Activated CD8-positive, alpha-beta memory T cell treated with anti-CD3 and anti-CD28 coated beads for 48 hours (primary cell): ENCODE measurements at regions not wholly inside any gene's neighbourhood (a gene's known extent, or its start where the extent isn't known, plus 50 kb on each side); places are given as distances from the start of the nearest gene placed in this dataset.

Source experiments
- DNase-seq, 3 experiments: peaks; one replicate each; pipeline ENCODE4 v3.0.0-alpha.2; 2020; ENCODE audit warnings: low read depth in 2 of 3, low spot score in 2 of 3

DNA sequence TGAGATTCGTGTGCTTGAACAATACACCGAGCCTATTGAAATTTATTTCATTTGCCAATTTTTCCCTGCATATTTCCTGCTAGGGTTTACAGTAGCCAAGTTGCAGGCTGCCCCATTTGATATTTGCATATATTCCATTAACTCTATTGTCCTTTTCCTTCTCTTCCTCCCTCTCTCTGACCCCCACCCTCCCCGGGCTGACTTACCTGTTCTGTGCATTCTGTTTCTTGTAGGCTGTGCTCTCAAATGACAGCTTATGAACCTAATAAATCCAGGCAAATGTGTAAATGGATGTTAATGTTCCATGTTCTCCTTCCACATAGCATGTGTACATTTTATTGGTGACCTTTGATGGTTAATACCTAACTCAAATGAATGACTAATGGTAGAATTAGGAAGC is 1169.2 kb upstream of the WWC1 start:
- no peak for DNase-seq

DNA sequence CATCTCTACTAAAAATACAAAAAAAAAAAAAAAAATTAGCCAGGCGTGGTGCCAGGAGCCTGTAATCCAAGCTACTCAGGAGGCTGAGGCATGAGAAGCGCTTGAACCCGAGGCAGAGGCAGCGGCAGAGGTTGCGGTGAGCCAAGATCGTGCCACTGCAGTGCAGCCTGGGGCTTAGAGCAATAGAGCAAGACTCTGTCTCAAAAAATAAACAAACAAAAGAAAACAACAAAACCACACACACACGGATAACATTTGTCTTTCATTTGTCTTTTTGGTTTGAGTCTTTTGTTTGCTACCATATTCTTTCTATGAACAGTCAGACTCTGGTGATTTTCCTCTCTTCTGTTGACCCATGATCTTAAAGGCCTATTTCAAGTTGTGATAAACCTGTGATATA is 1168.3 kb upstream of the WWC1 start:
- no peak for DNase-seq

DNA sequence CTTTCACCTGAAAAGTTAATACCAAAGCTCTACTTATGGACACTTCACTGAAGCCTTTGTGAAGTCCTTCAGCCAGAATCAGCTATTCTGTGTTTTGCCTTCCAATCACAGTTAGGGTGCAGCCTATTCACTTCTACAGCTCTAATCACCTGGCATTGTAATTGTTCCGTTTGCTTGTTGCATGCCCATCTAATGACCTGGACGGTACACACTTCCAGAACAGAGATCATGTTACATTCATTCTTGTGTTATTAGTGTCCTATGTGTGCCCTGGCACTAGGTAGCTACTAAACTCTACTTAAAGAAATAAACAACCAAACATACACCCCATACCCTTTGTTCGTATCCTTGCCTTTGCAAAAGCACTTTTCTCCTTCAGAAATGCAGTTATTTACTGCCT is 1162.9 kb upstream of the WWC1 start:
- DNase-seq, result no peak

DNA sequence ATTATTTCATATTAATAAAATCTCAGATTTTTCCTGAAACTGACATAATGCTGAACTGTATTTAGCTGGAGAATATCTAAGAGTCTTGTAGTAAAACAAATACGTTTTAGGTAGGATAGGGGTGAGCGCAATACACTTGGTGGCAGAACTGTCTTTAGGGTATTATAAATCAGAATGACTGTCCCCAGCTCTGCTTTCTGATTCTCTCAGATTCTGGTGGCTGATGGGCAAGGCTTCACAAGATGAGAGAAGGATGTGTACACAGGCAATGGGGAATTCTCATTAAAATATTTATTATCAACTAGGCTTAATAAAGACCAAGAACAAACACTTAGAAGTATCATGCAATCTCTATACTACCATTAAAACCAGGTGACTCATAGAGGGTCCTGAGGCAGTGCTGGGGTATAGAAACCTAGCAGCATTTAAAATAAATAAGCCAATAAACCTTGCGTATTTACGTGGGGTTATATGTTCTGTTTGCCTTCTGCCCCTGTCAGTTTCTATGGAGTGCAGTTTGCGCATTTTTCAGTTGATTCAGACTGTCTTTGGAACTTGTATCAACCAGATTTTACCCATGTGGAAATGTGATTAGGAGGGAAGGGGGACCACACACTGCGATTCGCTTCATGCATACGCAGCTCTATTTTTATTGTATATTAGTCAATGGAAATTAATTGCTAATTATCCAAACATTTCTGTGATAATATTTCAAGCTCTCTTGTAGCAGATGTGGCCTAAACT is 1150.7 kb upstream of the WWC1 start:
- DNase-seq, result no peak

DNA sequence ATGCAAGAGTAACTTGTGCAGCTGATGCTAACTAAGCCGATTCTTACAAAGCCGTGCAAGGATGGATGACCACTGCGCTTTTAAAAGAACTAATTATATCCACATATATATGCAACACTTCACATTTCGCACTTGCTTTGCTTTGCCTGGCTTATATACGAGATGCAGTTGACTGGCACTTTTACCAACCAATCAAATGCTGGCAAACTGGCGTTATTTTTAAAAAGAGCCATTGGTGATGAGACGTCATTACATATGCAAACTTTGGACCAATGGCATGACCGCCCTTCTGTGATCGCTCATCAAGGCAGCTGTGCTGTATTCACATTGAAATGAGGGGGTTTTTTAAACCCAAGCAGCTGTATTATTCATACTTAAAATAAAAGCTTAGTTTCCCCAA is 1147.7 kb upstream of the WWC1 start:
- DNase-seq, result no peak

DNA sequence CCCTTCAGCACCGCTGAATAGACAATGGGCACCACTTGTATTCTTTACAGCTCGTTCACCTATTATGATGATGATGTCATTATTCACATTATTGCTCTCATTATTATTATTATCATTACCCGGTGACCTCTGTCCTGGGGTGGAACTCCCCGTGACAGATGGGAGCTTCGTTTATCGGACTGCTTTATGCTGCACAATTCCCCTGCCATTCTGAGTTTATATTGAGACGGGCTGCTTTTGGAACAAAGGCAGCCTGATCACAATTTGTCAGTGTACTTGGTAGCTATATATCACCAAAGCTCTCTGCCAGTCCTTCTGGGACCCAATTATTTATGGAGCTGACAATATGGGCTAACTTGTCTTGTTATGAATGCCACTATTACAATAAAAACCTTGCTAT is 1145.6 kb upstream of the WWC1 start:
- DNase-seq, result no peak

DNA sequence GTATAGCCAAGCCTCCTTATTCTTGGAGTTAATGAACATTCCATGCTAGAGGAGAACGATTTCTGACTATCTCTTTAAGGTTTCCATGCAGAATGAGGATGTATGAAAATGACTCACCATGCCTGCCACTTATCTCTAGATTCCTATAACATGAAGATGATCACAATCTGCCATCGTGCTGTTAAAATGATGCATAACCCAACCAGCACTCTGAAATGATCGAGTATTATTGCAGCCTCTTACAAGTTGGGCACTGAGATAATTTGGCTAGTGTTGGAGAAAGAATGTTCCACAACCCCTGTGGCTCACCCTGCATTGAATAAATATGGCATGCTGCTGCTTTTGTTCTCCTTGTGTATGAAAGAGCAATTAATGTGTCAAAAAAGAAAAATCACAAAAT is 1143.6 kb upstream of the WWC1 start:
- no peak for DNase-seq

DNA sequence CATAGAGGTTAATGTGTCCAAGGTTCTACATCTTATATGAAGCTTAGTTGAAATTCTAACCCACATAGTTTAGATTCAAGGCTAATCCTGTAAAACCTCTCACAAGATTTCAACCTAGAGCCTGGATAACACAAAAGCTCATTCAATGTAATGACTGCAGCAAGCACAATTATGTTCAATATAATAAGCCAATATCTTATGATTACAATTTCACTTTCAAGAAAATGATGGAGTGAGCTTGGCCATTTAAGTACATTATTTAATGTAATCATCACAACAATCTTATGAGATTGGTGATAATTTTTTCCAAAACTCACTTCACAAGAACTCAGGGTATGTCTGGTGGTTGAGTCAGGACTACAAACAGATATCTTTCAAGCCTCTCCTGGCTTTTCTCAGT is 1140.8 kb upstream of the WWC1 start:
- no peak for DNase-seq

DNA sequence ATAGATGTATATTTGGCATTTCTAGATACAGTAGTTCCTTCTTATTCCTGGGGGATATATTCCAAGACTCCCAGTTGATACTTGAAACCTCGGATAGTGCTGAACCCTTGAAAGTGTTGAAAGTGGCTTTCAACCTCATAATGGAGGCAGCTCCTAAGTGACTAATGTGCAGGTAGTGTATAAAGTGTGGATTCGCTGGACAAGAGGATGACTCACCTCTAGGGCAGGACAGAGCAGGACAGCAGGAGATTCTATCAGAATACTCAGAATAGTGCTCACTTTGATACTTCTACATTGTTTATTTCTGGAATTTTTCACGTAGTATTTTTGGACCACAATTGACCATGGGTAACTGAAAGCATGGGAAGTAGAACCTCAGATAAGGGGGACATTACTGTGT is 1138.9 kb upstream of the WWC1 start:
- DNase-seq, result no peak

DNA sequence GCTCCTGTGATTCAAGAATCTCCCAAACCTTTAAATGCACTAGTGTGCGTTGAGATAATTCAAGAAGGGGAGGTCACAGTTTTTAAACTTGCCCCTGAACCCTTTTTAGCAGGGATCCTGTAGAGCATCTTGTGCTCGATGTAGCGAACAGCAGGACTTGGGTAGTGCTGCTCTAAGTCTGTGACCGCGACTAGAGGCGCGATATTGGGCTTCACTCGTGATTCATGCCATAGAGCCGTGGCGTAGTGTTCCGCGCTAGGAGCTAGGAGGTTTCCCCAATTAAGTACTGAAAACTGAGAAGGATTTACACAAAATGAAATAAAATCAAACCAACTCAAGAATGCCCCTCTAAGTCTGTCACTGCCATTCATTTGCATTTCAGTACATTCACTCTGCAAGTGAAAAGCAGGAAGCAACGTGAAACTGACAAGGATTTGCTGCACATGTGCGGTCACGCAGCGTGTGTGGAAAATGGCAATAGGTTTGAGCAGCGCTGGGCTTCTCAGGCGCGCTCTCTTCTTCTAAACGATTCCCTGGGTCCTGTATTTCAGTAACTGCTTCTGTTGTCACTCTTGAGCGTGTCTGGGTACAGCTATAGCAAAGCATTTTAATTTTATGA is 1135.9 kb upstream of the WWC1 start:
- no peak for DNase-seq

DNA sequence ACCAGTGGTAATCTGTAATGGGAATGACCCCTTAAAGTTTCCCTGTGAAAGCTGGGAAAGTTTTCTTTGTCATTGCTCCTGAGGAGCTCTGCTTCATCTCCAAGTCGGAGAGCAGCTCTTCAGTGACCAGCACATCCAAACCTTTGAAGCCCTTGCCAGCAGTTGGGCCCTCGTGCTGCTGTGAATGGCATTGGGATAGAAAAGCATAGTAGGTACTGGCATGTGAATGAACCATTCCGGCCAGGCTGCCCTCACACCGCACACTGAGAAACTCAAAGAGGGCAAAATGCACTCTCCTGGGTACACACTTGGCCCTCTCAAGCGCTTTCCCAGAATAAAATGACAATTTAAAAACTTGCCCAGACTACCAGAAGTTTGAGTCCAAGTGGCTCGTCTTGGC is 1135.0 kb upstream of the WWC1 start:
- DNase-seq, result no peak

DNA sequence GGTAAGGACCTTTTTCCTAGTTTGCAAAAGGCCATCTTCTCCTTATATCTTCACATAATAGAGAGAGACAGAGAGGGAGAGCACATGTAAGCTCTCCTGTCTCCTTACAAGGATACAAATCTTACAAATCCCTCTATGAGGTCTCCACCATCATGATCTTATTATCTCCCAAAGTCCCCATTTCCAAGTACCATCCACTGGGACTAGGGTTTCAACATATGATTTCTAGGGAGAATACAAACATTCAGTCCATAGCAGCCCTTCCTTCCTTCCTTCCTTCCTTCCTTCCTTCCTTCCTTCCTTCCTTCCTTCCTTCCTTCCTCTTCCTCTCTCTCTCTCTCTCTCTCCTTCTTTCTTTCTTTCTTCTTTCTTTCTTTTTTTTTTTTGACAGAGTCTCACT is 1132.9 kb upstream of the WWC1 start:
- DNase-seq, result no peak

DNA sequence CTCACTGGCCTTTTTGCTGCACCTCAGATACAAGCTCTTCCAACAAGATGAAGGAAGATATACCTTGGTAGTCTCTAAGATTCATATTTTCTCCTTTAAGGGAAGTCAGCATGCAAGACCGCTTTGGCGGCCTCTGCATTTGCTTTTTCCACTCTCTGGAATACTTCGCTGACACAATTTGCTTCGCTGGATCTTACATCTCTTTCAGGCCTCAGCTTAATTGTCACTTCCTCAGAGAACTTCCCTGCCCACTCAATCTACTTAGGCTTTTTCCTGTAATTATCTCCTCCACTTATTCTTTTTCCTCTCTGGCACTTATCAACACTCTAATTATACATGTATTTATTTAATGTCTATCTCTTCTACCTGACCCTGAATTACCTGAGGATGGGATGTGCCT is 1131.1 kb upstream of the WWC1 start:
- DNase-seq, result no peak

DNA sequence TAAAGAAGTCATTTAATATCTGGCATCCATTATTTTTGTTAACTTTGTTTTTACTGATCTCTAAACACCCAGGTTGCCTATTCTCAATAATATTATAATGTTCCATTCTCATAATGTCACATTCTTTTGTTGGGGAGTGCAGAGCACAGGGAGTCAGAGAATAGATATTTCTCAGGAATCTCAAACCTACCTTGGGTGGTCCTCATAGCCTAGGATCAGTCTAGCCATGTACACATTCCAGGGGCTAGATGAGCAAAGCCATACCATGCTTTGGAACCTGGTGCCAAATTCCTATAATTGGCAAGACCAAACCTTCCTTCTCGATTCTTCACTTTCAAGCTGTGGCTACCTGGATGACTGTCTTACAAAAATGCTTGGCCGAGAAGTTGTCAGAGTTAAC is 1124.7 kb upstream of the WWC1 start:
- DNase-seq, result no peak

DNA sequence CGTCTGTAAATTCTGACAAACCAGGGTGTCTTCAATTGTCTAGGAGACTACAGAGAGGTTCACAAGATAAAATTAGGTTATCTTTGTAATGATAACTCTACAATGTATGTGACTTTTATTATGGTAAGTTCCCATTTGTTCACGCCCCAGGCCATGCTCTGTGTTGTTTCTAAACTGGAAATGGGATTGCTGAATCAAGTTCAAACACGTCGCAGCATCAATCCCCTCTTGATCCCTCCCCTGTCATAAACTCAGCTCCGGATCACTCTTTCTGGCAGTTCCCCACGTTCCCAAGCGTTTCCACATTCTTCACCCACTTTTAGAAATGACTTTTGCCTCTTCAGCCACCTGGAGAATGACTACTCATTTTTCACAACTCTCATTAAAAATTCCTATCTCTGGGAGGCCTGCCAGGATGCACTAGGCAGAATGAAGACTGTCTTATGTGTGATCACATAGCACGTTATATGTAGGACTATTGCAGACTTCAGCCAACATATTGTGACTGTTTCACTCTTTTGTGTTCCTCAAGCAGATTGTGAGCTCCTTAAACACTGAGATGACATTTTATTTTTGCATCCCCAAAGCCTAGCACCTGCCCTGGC is 1124.2 kb upstream of the WWC1 start:
- no peak for DNase-seq

DNA sequence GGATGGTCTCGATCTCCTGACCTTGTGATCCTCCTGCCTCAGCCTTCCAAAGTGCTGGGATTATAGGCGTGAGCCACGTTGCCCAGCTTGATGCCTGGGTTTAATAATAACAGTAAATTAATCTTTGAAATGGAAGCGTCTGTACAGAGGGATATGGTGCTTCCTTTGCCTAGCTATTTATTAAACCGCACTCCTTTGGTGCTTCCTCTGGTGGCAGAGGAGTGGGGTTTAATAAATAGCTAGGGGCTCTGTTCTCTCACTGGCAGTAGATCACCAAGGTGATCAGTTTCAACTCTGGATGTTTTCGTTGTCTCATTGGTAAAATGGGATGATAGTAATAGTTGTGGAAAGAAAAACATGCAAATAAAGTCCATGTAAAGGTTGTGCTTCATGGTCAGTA is 1122.5 kb upstream of the WWC1 start:
- no peak for DNase-seq

DNA sequence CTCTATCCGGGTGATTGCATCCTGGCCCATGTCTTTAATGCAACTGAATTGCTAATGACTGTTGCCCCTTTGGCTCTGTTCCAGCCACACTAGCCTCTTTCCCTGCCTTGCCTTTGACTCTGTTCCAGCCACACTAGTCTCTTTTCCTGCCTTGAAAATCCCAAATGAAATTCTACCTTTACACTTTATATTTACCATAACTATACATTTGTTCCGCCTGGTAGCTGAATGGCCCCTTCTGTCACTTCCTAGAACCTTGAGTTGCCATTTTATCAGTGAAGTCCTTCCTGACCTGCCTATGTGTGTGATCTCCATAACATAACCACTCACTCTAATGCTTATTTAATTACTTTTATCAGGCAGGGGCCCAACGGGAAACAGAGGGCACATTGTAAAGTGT is 1120.4 kb upstream of the WWC1 start:
- no peak for DNase-seq

DNA sequence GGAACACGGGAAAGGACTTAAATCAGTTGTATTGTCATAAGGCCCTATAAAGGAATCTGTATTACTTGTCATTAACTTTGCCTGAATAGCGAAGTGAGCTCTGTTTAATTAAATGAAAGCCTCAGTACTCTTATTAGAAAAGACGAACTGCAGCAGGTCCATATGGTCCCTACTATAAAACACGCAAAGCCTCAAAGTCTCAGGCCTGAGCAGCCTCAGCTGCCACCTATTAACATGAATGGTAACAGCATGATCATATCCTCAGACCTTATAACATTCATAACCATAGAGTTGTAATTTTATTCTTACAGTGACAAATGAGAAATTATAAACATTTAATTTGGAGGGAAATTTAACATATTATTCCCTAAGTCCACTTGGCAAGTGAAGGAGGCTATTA is 1113.7 kb upstream of the WWC1 start:
- no peak for DNase-seq

DNA sequence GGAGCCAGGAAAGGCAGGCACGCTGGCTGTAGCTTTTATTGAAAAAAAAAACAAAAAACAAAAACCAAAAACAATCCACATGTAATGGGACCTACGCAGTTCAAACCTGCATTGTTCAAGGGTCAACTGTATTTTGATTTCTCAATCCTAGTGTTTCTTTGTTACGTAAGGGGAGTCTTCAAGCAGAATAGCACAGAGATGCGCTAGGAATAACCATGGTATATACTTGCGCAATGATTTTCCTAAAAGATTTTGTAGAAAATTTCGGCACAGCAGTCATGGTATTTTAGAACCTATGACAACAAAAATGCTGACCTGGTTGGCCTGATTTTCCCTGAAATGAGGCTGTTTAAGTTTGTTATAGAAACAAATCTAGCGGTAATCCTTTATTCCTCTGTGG is 1110.5 kb upstream of the WWC1 start:
- no peak for DNase-seq

DNA sequence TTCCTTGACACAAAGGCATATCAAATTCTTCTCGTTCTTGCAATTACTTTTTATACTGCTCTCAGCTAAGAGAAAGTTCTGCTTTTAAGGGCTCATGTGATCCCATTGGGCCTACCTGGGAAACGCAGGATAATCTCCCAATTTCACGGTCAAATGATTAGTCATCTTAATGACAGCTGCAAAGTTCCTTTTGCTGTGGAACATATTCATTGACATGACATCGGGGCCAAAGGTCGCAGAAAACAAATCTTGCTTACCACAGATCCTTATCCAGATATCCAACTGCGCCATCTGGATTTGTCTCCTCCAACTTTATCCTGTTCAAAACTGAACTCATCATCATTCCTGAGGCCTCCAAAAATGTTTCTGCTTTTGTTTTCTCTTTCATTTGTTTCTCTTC is 1085.6 kb upstream of the WWC1 start:
- DNase-seq, result no peak

DNA sequence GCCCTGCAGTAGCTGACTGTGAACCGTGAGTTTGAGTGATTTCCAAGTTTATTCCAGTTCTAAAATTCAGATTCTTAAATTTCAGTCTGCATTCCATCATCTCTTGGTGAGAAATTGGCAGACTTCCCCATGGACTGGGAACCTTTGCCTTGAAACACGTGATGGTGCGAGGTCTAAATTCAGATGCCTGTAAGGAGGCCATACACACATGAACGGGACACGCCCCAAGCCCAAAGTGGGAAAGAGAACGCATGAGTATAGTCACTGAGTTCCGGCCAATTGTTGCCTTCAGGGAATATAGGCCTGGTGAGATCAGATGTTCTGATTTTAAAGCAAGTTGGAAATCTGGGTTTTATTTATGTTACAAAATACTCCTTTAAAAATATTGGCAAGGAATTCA is 1084.4 kb upstream of the WWC1 start:
- DNase-seq, result no peak

DNA sequence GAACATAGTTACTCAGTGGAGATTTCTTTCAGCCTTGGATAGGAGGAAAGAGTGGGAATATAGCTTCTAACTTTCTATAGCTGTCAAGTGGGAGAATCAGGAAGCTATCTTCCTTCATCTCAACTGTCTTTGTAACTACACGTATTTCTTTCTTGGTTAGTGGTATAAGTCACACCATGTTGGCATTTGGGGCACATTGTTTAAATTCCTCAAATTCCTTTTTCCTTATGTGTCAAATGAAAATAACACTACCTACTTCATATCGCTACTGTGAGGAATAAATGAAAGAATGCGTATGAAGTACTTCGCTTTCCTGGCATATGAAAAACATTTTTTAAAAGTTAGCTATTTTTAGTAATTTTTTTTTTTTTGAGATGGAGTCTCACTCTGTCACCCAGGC is 1082.5 kb upstream of the WWC1 start:
- DNase-seq, result no peak
